ENCODE measurements at regions not wholly inside any gene's neighbourhood (a gene's known extent, or its start where the extent isn't known, plus 50 kb on each side); places are given as distances from the start of the nearest gene placed in this dataset.
A peak's percentile ranks its signal among the peaks of the same experiment; 100 is the strongest.

DNA sequence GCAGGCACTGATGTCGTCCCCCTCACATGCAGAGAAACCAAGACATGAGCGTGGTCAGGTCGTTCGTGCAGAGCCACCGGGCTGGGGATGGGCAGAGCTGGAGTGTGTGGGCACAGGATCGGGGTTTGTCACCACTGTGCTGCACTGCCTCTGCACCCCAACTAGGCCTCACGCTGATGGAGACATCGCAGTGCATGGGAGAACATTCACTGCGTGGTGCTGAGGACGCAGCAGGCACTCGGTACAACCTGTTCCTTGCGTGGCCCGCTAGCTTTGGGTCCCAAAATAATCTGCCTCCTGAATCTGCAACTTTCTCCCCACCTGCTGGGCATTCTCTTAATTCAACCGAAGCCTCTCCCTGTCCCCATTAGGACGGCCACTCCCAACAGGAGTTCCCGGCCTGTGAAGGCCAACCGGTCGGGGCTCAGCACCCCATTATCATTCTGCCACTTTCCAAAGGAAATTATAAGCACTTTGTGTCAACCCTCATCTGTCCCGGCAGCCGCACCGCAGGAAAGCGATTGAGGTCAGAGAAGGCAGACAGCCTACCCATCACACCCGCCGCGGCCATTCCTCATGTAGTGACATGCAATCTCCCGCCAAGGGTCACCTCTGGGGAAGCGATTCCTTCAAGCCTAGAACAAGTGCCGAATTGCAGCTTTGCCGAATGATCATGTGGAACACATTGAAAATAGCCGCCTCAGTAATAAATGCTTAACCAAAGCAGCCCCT is 490.4 kb downstream of the MN1 start:
- peak overlapping the region; percentile 0; the same call in 1 of the 2 replicates for H3K18ac ChIP-seq (ENCODE audit: extremely low read depth, low read length)
- H3K23me2 ChIP-seq (ENCODE audit: low read depth, low read length) = peaks cover 5% of the 10 kb centered on the region
- no peak overlapping the region for H3K9ac ChIP-seq (replicated peaks in 1 of 4; ENCODE audit: extremely low read depth in 1 of 4, low read depth in 3 of 4, low read length in 3 of 4)
- no peaks in the 10 kb centered on the region for H3K79me1 ChIP-seq (ENCODE audit: low read depth, low read length)
- H4K20me1 ChIP-seq (replicated peaks in 1 of 2; ENCODE audit: control insufficient read depth in 1 of 2, insufficient read depth in 2 of 2, low read length in 2 of 2) = peaks cover 0 to 4% of the 10 kb centered on the region in 2 experiments
- H3K4ac ChIP-seq (replicated peaks; ENCODE audit: insufficient read length, low read depth, low read length) = peak overlapping the region; percentile 24
- H4K8ac ChIP-seq (ENCODE audit: extremely low read depth, insufficient read depth, low read length) = no peak overlapping the region; the same call in 1 of the 2 replicates
- H4K5ac ChIP-seq (ENCODE audit: insufficient read length, low read depth, low read length) = no peak overlapping the region
- H2AFZ ChIP-seq (ENCODE audit: low read length) = peak overlapping the region; percentile 42; the same call in 1 of the 2 replicates
- no peak overlapping the region for H2BK120ac ChIP-seq (replicated peaks; ENCODE audit: low read depth, low read length)
- H3K27ac ChIP-seq (ENCODE audit: low read depth, low read length) = no peak overlapping the region
- no peaks in the 10 kb centered on the region; a peak in 1 of 8 replicates for H3K36me3 ChIP-seq (ENCODE audit: control insufficient read depth in 2 of 4, insufficient read depth in 4 of 4, low read length in 3 of 4)
- H2AK5ac ChIP-seq (ENCODE audit: low read depth, low read length) = no peak overlapping the region
- H3K56ac ChIP-seq (replicated peaks; ENCODE audit: insufficient read length, low read depth, low read length) = no peak overlapping the region
- peak overlapping the region in 1 of 4 experiments; percentile 46; a peak in 3 of 8 replicates for H3K4me3 ChIP-seq (ENCODE audit: extremely low read depth in 1 of 4, insufficient read depth in 2 of 4, low read depth in 3 of 4, low read length in 4 of 4)
- FAIRE-seq = no peak
- H2BK15ac ChIP-seq (ENCODE audit: low read length) = peak overlapping the region; percentile 11; the same call in 1 of the 2 replicates
- H2BK5ac ChIP-seq (ENCODE audit: low read depth, low read length) = no peak overlapping the region
- 50% methylated on average over 30 of the region's 30 CpGs; no CpG with 5 or more reads in 1 of the 2 experiments for WGBS, 2 experiments (ENCODE audit: extremely low coverage in 1 of 2, insufficient coverage in 1 of 2, insufficient read length in 1 of 2, insufficient replicate concordance in 2 of 2, low coverage in 1 of 2, low lambda C conversion rate in 2 of 2, missing lambda C conversion rate in 1 of 2)
- peak overlapping the region; percentile 41; the same call in 1 of the 2 replicates for H2BK12ac ChIP-seq (ENCODE audit: low read depth, low read length)
- POLR2A ChIA-PET (ENCODE audit: partially characterized antibody) = no interaction called here
- peaks cover 6 to 29% (median 16%) of the 10 kb centered on the region in 4 experiments; a peak in 6 of 7 replicates for H3K4me1 ChIP-seq (replicated peaks in 1 of 4; ENCODE audit: control insufficient read depth in 3 of 4, insufficient read depth in 4 of 4, low read length in 3 of 4)
- H2BK20ac ChIP-seq (ENCODE audit: low read length) = peak overlapping the region; percentile 49
- CTCF ChIA-PET (ENCODE audit: partially characterized antibody) = interaction anchor here (2.3 kb wide), 1 partner anchor 19 kb away, joined by 11 read pairs; no protein-coding TSS in a partner anchor
- H3K9me3 ChIP-seq (ENCODE audit: insufficient read depth in 2 of 2, low read depth in 1 of 2, low read length in 1 of 2) = no peaks in the 10 kb centered on the region
- peaks cover 0 to 7% (median 0%) of the 10 kb centered on the region in 4 experiments; a peak in 2 of 7 replicates for H3K27me3 ChIP-seq (replicated peaks in 1 of 4; ENCODE audit: control insufficient read depth in 3 of 4, extremely low read depth in 1 of 4, insufficient read depth in 3 of 4, low read length in 3 of 4)
- H3K14ac ChIP-seq (ENCODE audit: insufficient read length) = no peak overlapping the region
- no peak overlapping the region for H3K23ac ChIP-seq (ENCODE audit: insufficient read length)
- peak overlapping the region; percentile 2 for H4K91ac ChIP-seq (replicated peaks; ENCODE audit: insufficient read length, low read length)
- DNase-seq (ENCODE audit: low read depth in 1 of 2, low spot score in 2 of 2) = peak in 1 of 2 experiments; percentile 64
- H3K4me2 ChIP-seq (ENCODE audit: insufficient read depth in 1 of 2, low read depth in 2 of 2, low read length in 2 of 2) = peak overlapping the region; percentile 31 to 61
- no peaks in the 10 kb centered on the region; a peak in 1 of 4 replicates for H3K79me2 ChIP-seq (ENCODE audit: control insufficient read depth in 1 of 2, insufficient read depth in 2 of 2, low read length in 2 of 2)
- TF ChIP-seq CTBP2 (IDR thresholded peaks at IDR 0.05; ENCODE audit: borderline replicate concordance, insufficient read depth, insufficient read length, low read length) (peak; percentile 14), RAD21 (IDR thresholded peaks at IDR 0.05 in 1 of 2, conservative IDR thresholded peaks at IDR 0.05 in 1 of 2; ENCODE audit: low read depth in 2 of 2, low read length in 2 of 2) (peak in 1 of 2 experiments; percentile 19; a peak in 1 of 4 replicates), HDAC6 (IDR thresholded peaks at IDR 0.05; ENCODE audit: low read depth, low read length) (no peak)
- TF ChIP-seq, protein P1, sequence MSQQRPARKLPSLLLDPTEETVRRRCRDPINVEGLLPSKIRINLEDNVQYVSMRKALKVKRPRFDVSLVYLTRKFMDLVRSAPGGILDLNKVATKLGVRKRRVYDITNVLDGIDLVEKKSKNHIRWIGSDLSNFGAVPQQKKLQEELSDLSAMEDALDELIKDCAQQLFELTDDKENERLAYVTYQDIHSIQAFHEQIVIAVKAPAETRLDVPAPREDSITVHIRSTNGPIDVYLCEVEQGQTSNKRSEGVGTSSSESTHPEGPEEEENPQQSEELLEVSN (IDR thresholded peaks at IDR 0.05) = peak; percentile 93

All from H1 (cell line).